K562 (cell line): ENCODE measurements at regions not wholly inside any gene's neighbourhood (a gene's known extent, or its start where the extent isn't known, plus 50 kb on each side); places are given as distances from the start of the nearest gene placed in this dataset.

Experiments used
- ATAC-seq: fragments of 200-7000 bp; cut with Tn5 transposase; 3 replicates; pipeline ENCODE4 v1.9.1; 2020; ENCODE audit warnings: moderate library complexity
- BruUV-seq: library from RNA; stranded (reverse); fragments of 400-500 nt; replicated peaks from 2 replicates; lab custom pipeline; 2021; lab: Mats Ljungman, UMichigan
- CTCF ChIA-PET: fragments of 300-600 bp; formaldehyde crosslinking; extraction: SDS; loops from one replicate; lab custom pipeline; 2021; ENCODE audit warnings: low intra/inter-chr PET ratio; lab: Yijun Ruan, JAX
- POLR2A ChIA-PET: fragments of 300-600, 350-650 bp; sonication (Branson Sonifier 250); formaldehyde crosslinking; extraction: SDS; loops from one replicate; lab custom pipeline; 2021; ENCODE audit warnings: antibody characterized with exemption, inconsistent platforms; lab: Yijun Ruan, JAX
- DNase-seq, 4 experiments: peaks; one replicate each; pipeline versions ENCODE4 v3.0.0 to v3.0.0-alpha.2; 2011 to 2018; ENCODE audit warnings: low spot score in 3 of 4, mixed read lengths in 3 of 4; ENCODE audit errors: extremely low read depth in 1 of 4
- FAIRE-seq: peaks from 2 replicates; lab custom pipeline; 2011; peaks lifted over from hg19 to GRCh38; lab: Jason Lieb, UNC
- H2AFZ ChIP-seq: 2 replicates; pipeline ENCODE4 v1.6.0; 2011; ENCODE audit warnings: low read depth, low read length, control low read depth, inconsistent platforms
- H3K27ac ChIP-seq: fragments of 200-600 bp; 3 replicates; pipeline ENCODE4 v1.8.0; 2011; ENCODE audit warnings: low read depth, mild to moderate bottlenecking, control low read depth, inconsistent platforms, low read length, moderate library complexity, mixed read lengths; ENCODE audit errors: extremely low read depth
- H3K27me3 ChIP-seq, 2 experiments: fragments of 300-600 bp in 1 of 2; 2 replicates in 1 of 2; 3 replicates in 1 of 2; pipeline versions ENCODE4 v1.6.0 to v1.8.0; 2011; ENCODE audit warnings: inconsistent platforms in 2 of 2, low read length in 2 of 2, mild to moderate bottlenecking in 1 of 2, mixed read lengths in 1 of 2, moderate library complexity in 1 of 2; ENCODE audit not compliant: control insufficient read depth in 2 of 2, insufficient read depth in 2 of 2
- H3K36me3 ChIP-seq: fragments of 300-600 bp; 3 replicates; pipeline ENCODE4 v1.8.0; 2011; ENCODE audit warnings: mild to moderate bottlenecking, low read length, inconsistent platforms; ENCODE audit not compliant: control insufficient read depth, insufficient read depth
- H3K4me1 ChIP-seq, 2 experiments: fragments of 200-600 bp in 1 of 2; replicated peaks in 1 of 2; 2 replicates in 1 of 2; 3 replicates in 1 of 2; pipeline versions ENCODE4 v1.5.1 to v1.8.0; 2011; ENCODE audit warnings: inconsistent platforms in 2 of 2, low read length in 2 of 2, mild to moderate bottlenecking in 1 of 2, mixed read lengths in 1 of 2, moderate library complexity in 1 of 2; ENCODE audit not compliant: control insufficient read depth in 2 of 2, insufficient read depth in 2 of 2
- H3K4me2 ChIP-seq: 2 replicates; pipeline ENCODE4 v1.6.1; 2011; ENCODE audit warnings: low read length, control low read depth, inconsistent platforms, mixed read lengths; ENCODE audit not compliant: insufficient read depth
- H3K4me3 ChIP-seq: fragments of 200-600 bp; sonication (generic), shearing (Covaris generic); 2 replicates; pipeline ENCODE4 v1.5.1; 2016; ENCODE audit warnings: control low read depth, inconsistent platforms
- H3K79me2 ChIP-seq: fragments of 200-600 bp; 3 replicates; pipeline ENCODE4 v1.8.0; 2011; ENCODE audit warnings: low read length, inconsistent platforms; ENCODE audit not compliant: control insufficient read depth, insufficient read depth
- H3K9ac ChIP-seq, 2 experiments: 2 replicates each; pipeline versions ENCODE4 v1.6.0 to v1.6.1; 2011; ENCODE audit warnings: low read depth in 2 of 2, low read length in 2 of 2, control low read depth in 1 of 2, inconsistent platforms in 1 of 2, mild to moderate bottlenecking in 1 of 2, mixed read lengths in 1 of 2; ENCODE audit not compliant: insufficient read depth in 1 of 2
- H3K9me1 ChIP-seq: one replicate; pipeline ENCODE4 v1.6.0; 2011; ENCODE audit warnings: inconsistent platforms, mild to moderate bottlenecking, low read length, moderate library complexity; ENCODE audit not compliant: control insufficient read depth, insufficient read depth
- H3K9me3 ChIP-seq: replicated peaks from 2 replicates; pipeline ENCODE4 v1.5.1; 2011; ENCODE audit warnings: low read depth, low read length, inconsistent platforms; ENCODE audit not compliant: control insufficient read depth, insufficient read depth
- H4K20me1 ChIP-seq: replicated peaks from 2 replicates; pipeline ENCODE4 v1.6.1; 2011; ENCODE audit warnings: low read length, inconsistent platforms, mixed read lengths; ENCODE audit not compliant: control insufficient read depth, insufficient read depth
- ELF4 ChIP-seq: fragments of 450-650 bp; formaldehyde crosslinking; IDR thresholded peaks from 2 replicates; pipeline ENCODE4 v1.4.0; 2022; ENCODE audit warnings: missing genetic modification characterization
- ETS2 ChIP-seq: IDR thresholded peaks from 2 replicates; pipeline ENCODE4 v1.6.1; 2016; ENCODE audit warnings: borderline replicate concordance, missing genetic modification characterization, mild to moderate bottlenecking, moderate library complexity, missing compliant biosample characterization; ENCODE audit not compliant: poor library complexity, severe bottlenecking
- FOS ChIP-seq: IDR thresholded peaks from 3 replicates; pipeline ENCODE4 v1.6.1; 2011; ENCODE audit not compliant: insufficient read length; ENCODE audit errors: extremely low read depth
- MTA2 ChIP-seq: fragments of 450-650 bp; IDR thresholded peaks from 2 replicates; pipeline ENCODE4 v1.6.1; 2016; ENCODE audit warnings: low read depth
- NFE2L1 ChIP-seq: fragments of 450-650 bp; IDR thresholded peaks from 2 replicates; pipeline ENCODE4 v1.6.1; 2016; ENCODE audit warnings: missing genetic modification characterization, low read depth, mild to moderate bottlenecking, missing compliant biosample characterization, moderate library complexity, borderline replicate concordance
- NR3C1 ChIP-seq: sonication (generic); formaldehyde crosslinking; IDR thresholded peaks from 2 replicates; pipeline ENCODE4 v1.8.1; 2022; ENCODE audit warnings: missing genetic modification reagents
- RNF219 ChIP-seq: fragments of 250-450 bp; sonication (Bioruptor Pico); IDR thresholded peaks from 2 replicates; pipeline ENCODE4 v1.5.0; 2022; ENCODE audit warnings: mild to moderate bottlenecking
- SRSF1 ChIP-seq: fragments of 200-400 bp; formaldehyde crosslinking; IDR thresholded peaks from 2 replicates; pipeline ENCODE4 v1.6.1; 2017; ENCODE audit warnings: mild to moderate bottlenecking, low read depth, low read length, moderate library complexity
- ZBTB9 ChIP-seq: fragments of 450-650 bp; formaldehyde crosslinking; IDR thresholded peaks from 2 replicates; pipeline ENCODE4 v1.4.0; 2020; ENCODE audit warnings: mild to moderate bottlenecking, moderate library complexity
- ZNF668 ChIP-seq: fragments of 250-450 bp; sonication (Bioruptor Pico); IDR thresholded peaks from 2 replicates; pipeline ENCODE4 v1.8.0; 2022; ENCODE audit warnings: mild to moderate bottlenecking, inconsistent platforms
- WGBS: fragments of 100-300 bp; shearing (Covaris generic); methylation state at CpG from one replicate; pipeline ENCODE4 v1.1.6; 2016; ENCODE audit warnings: low coverage, mixed read lengths; ENCODE audit not compliant: insufficient coverage; ENCODE audit errors: missing lambda C conversion rate; 5-methylcytosine and 5-hydroxymethylcytosine counted together
- in situ Hi-C: fragments of 300-500 bp; cut with MboI; formaldehyde crosslinking; loops from 4 replicates; pipeline ENCODE4 v1.15.0; 2018; ENCODE audit warnings: inconsistent platforms, mixed read lengths
- intact Hi-C: fragments of 100-400 bp; cut with micrococcal nuclease; formaldehyde crosslinking; loops from 2 replicates; pipeline ENCODE4 v1.14.2; 2022

- WGBS: 0% methylated on average over 1 of the region's 1 CpG
- ATAC-seq (no peak), DNase-seq (no peak), FAIRE-seq (no peak)
- no peak overlapping the region for H3K27ac ChIP-seq
- in situ Hi-C loops (no loop called here), intact Hi-C loops (no loop called here)
- no peak overlapping the region for H3K9ac ChIP-seq
- H3K79me2 ChIP-seq: no peaks in the 10 kb centered on the region
- TF ChIP-seq ELF4 (CRISPR knock-in tag) (no peak), ETS2 (tag) (no peak), NFE2L1 (tag) (no peak), FOS (no peak), SRSF1 (no peak), ZBTB9 (CRISPR knock-in tag) (no peak), RNF219 (CRISPR knock-in tag) (no peak), ZNF668 (CRISPR knock-in tag) (no peak), MTA2 (no peak), NR3C1 (CRISPR knock-in tag) (no peak)
- ChIA-PET POLR2A (no interaction called here), CTCF (no interaction called here)
- no peaks in the 10 kb centered on the region for H3K36me3 ChIP-seq
- no peak overlapping the region for H3K4me2 ChIP-seq
- no peaks in the 10 kb centered on the region for H4K20me1 ChIP-seq
- no peaks in the 10 kb centered on the region for H3K9me1 ChIP-seq
- no TSS peak for BruUV-seq
- H2AFZ ChIP-seq: no peak overlapping the region
- 0 out of 2 replicates have a peak, but pooled peaks cover 2% of the 10 kb centered on the region for H3K9me3 ChIP-seq
- H3K4me3 ChIP-seq: no peak overlapping the region
- H3K4me1 ChIP-seq: no peaks in the 10 kb centered on the region
- no peaks in the 10 kb centered on the region for H3K27me3 ChIP-seq
Measured at GRCh38 chr6:22455378-22455777, 114.0 kb upstream of the HDGFL1 start.
